Kidney (tissue), 13 donors: ENCODE measurements at regions not wholly inside any gene's neighbourhood (a gene's known extent, or its start where the extent isn't known, plus 50 kb on each side); places are given as distances from the start of the nearest gene placed in this dataset.

ENCODE experiments used
- DNase-seq, 5 donors: peaks; one replicate each; pipeline ENCODE4 v3.0.0-alpha.2; 2013 to 2020
- FAIRE-seq: peaks from 2 replicates; lab custom pipeline; 2012; peaks lifted over from hg19 to GRCh38; lab: Jason Lieb, UNC
- H3K27ac ChIP-seq, 2 donors: one replicate each; pipeline ENCODE4 v1.7.0; 2013; ENCODE audit warnings: low read depth in 2 of 2, low read length in 2 of 2, inconsistent platforms in 1 of 2
- H3K27me3 ChIP-seq: one replicate; pipeline ENCODE4 v1.7.1; 2013; ENCODE audit warnings: low read length, inconsistent platforms; ENCODE audit not compliant: control insufficient read depth, insufficient read depth
- H3K36me3 ChIP-seq, 3 donors: one replicate each; pipeline versions ENCODE4 v1.7.0 to v1.7.1; 2013; ENCODE audit warnings: low read length in 3 of 3, control low read depth in 1 of 3, inconsistent platforms in 1 of 3; ENCODE audit not compliant: insufficient read depth in 3 of 3, control insufficient read depth in 2 of 3
- H3K4me1 ChIP-seq, 3 donors: one replicate each; pipeline versions ENCODE4 v1.7.0 to v1.7.1; 2013; ENCODE audit warnings: low read length in 3 of 3, inconsistent platforms in 1 of 3, low read depth in 1 of 3; ENCODE audit not compliant: control insufficient read depth in 2 of 3, insufficient read depth in 2 of 3
- H3K4me3 ChIP-seq, 3 donors: one replicate each; pipeline versions ENCODE4 v1.7.0 to v1.8.1; 2013; ENCODE audit warnings: low read length in 3 of 3, control low read depth in 1 of 3, inconsistent platforms in 1 of 3
- H3K9ac ChIP-seq, 3 donors: one replicate each; pipeline versions ENCODE4 v1.7.0 to v1.7.1; 2013; ENCODE audit warnings: low read length in 3 of 3, control low read depth in 1 of 3, inconsistent platforms in 1 of 3
- H3K9me3 ChIP-seq, 3 donors: one replicate each; pipeline versions ENCODE4 v1.7.0 to v1.7.1; 2013; ENCODE audit warnings: low read length in 3 of 3, control low read depth in 1 of 3, inconsistent platforms in 1 of 3; ENCODE audit not compliant: control insufficient read depth in 2 of 3, insufficient read depth in 1 of 3
- intact Hi-C: fragments of 100-400 bp; cut with DNase I; formaldehyde crosslinking; loops from one replicate; pipeline ENCODE4 v1.11.1; 2022
- TF ChIP-seq, protein P1 (sequence below): IDR thresholded peaks from 3 replicates; pipeline ENCODE4 v1.5.1; 2012; ENCODE audit warnings: mild to moderate bottlenecking, moderate library complexity, borderline replicate concordance; ENCODE audit not compliant: insufficient read depth; ENCODE audit errors: extremely low read depth
- donor health status: control.
- donor health status: control.
- donor health status: control.
- donor health status: control.
- donor health status: control.
- donor health status: DM: yes; HTN: yes; CAD: no.
- donor health status: Normal renal cell carcinoma (clear cell type).

- DNase-seq (no peak), FAIRE-seq (no peak)
- no peaks in the 10 kb centered on the region for H3K9me3 ChIP-seq
- TF ChIP-seq, protein P1, sequence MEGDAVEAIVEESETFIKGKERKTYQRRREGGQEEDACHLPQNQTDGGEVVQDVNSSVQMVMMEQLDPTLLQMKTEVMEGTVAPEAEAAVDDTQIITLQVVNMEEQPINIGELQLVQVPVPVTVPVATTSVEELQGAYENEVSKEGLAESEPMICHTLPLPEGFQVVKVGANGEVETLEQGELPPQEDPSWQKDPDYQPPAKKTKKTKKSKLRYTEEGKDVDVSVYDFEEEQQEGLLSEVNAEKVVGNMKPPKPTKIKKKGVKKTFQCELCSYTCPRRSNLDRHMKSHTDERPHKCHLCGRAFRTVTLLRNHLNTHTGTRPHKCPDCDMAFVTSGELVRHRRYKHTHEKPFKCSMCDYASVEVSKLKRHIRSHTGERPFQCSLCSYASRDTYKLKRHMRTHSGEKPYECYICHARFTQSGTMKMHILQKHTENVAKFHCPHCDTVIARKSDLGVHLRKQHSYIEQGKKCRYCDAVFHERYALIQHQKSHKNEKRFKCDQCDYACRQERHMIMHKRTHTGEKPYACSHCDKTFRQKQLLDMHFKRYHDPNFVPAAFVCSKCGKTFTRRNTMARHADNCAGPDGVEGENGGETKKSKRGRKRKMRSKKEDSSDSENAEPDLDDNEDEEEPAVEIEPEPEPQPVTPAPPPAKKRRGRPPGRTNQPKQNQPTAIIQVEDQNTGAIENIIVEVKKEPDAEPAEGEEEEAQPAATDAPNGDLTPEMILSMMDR, result no peak
- no peak overlapping the region for H3K4me3 ChIP-seq
- no peaks in the 10 kb centered on the region for H3K27me3 ChIP-seq
- H3K9ac ChIP-seq, result no peak overlapping the region
- H3K36me3 ChIP-seq, result no peaks in the 10 kb centered on the region
- no peak overlapping the region for H3K27ac ChIP-seq
- H3K4me1 ChIP-seq, result no peaks in the 10 kb centered on the region
- intact Hi-C loops, result no loop called here
Measured at GRCh38 chr3:101932326-101933068, 83.2 kb downstream of the NFKBIZ start.

- DNase-seq (no peak), FAIRE-seq (no peak)
- Histone ChIP-seq H3K36me3 (no peaks in the 10 kb centered on the region), H3K4me1 (no peaks in the 10 kb centered on the region), H3K9me3 (no peaks in the 10 kb centered on the region), H3K9ac (no peak overlapping the region), H3K27me3 (no peaks in the 10 kb centered on the region), H3K4me3 (no peak overlapping the region), H3K27ac (no peak overlapping the region)
- intact Hi-C loops, result no loop called here
- TF ChIP-seq, protein P1, result no peak
Measured at GRCh38 chr3:101936419-101937356, 87.4 kb downstream of the NFKBIZ start.

GRCh38 chr3:101938262-101938847, 89.0 kb downstream of the NFKBIZ start:
- no peaks in the 10 kb centered on the region for H3K4me1 ChIP-seq
- FAIRE-seq (no peak), DNase-seq (no peak)
- H3K27ac ChIP-seq, result no peak overlapping the region
- H3K9ac ChIP-seq, result no peak overlapping the region
- H3K27me3 ChIP-seq, result no peaks in the 10 kb centered on the region
- intact Hi-C loops, result no loop called here
- H3K36me3 ChIP-seq, result no peaks in the 10 kb centered on the region
- no peak overlapping the region for H3K4me3 ChIP-seq
- TF ChIP-seq, protein P1, result no peak
- H3K9me3 ChIP-seq, result no peaks in the 10 kb centered on the region
